Iris pigment epithelial cell (primary cell): ENCODE measurements at regions not wholly inside any gene's neighbourhood (a gene's known extent, or its start where the extent isn't known, plus 50 kb on each side); places are given as distances from the start of the nearest gene placed in this dataset.

Source experiments
- DNase-seq: peaks from one replicate; pipeline ENCODE4 v3.0.0-alpha.2; 2011; ENCODE audit warnings: low read depth

GRCh38 chr2:5751873-5752482 lies 59.8 kb downstream of the SOX11 start:
- DNase-seq, result no peak

- DNase-seq, result no peak
Observed at GRCh38 chr2:5756272-5756671, 64.1 kb downstream of the SOX11 start.

GRCh38 chr2:5758346-5758745 lies 66.2 kb downstream of the SOX11 start:
- DNase-seq, result no peak

GRCh38 chr2:5759949-5760348 lies 67.8 kb downstream of the SOX11 start:
- DNase-seq, result no peak

- DNase-seq, result no peak
Observed at GRCh38 chr2:5763531-5763930, 71.3 kb downstream of the SOX11 start.

- DNase-seq, result no peak
Observed at GRCh38 chr2:5764041-5764440, 71.9 kb downstream of the SOX11 start.

GRCh38 chr2:5766056-5766455 lies 73.9 kb downstream of the SOX11 start:
- peak; percentile 1 for DNase-seq

GRCh38 chr2:5766561-5766960 lies 74.4 kb downstream of the SOX11 start:
- no peak for DNase-seq

- DNase-seq, result no peak
Observed at GRCh38 chr2:5777131-5777535, 84.9 kb downstream of the SOX11 start.

GRCh38 chr2:5781679-5782078 lies 89.5 kb downstream of the SOX11 start:
- DNase-seq, result no peak

- no peak for DNase-seq
Observed at GRCh38 chr2:5782103-5782502, 89.9 kb downstream of the SOX11 start.

- DNase-seq, result no peak
Observed at GRCh38 chr2:5788447-5788846, 96.3 kb downstream of the SOX11 start.

GRCh38 chr2:5791371-5791770 lies 99.2 kb downstream of the SOX11 start:
- DNase-seq, result no peak

GRCh38 chr2:5794012-5794411 lies 101.8 kb downstream of the SOX11 start:
- DNase-seq, result no peak

GRCh38 chr2:5798084-5798483 lies 105.9 kb downstream of the SOX11 start:
- peak; percentile 28 for DNase-seq

- no peak for DNase-seq
Observed at GRCh38 chr2:5799348-5799747, 107.2 kb downstream of the SOX11 start.

- DNase-seq, result peak; percentile 39
Observed at GRCh38 chr2:5803547-5803946, 111.4 kb downstream of the SOX11 start.

GRCh38 chr2:5818961-5819600 lies 126.9 kb downstream of the SOX11 start:
- DNase-seq, result no peak

GRCh38 chr2:5824126-5824525 lies 131.9 kb downstream of the SOX11 start:
- no peak for DNase-seq

GRCh38 chr2:5825686-5826085 lies 133.5 kb downstream of the SOX11 start:
- no peak for DNase-seq

GRCh38 chr2:5826979-5827655 lies 134.9 kb downstream of the SOX11 start:
- no peak for DNase-seq

- no peak for DNase-seq
Observed at GRCh38 chr2:5834501-5834900, 142.3 kb downstream of the SOX11 start.

GRCh38 chr2:5839550-5839949 lies 147.4 kb downstream of the SOX11 start:
- no peak for DNase-seq

- DNase-seq, result no peak
Observed at GRCh38 chr2:5841126-5841525, 148.9 kb downstream of the SOX11 start.
